A549 (cell line): ENCODE measurements at regions not wholly inside any gene's neighbourhood (a gene's known extent, or its start where the extent isn't known, plus 50 kb on each side); places are given as distances from the start of the nearest gene placed in this dataset.

Source experiments
- ATAC-seq, 2 experiments: fragments of 200-7000 bp in 1 of 2; fragments of >200 bp in 1 of 2; cut with Nextera tagmentation in 1 of 2; cut with Tn5 transposase in 1 of 2; 3 replicates each; pipeline versions ENCODE4 v1.8.0 to v1.9.1; 2018 to 2020; ENCODE audit warnings: mild to moderate bottlenecking in 1 of 2, moderate library complexity in 1 of 2
- CTCF ChIA-PET: fragments of 300-600 bp; sonication (Branson Sonifier 250); formaldehyde crosslinking; extraction: SDS; loops from one replicate; lab custom pipeline; 2021; ENCODE audit warnings: antibody characterized with exemption, inconsistent platforms; lab: Yijun Ruan, JAX
- POLR2A ChIA-PET: fragments of 350-600 bp; formaldehyde crosslinking; extraction: SDS; loops from one replicate; lab custom pipeline; 2021; ENCODE audit warnings: antibody characterized with exemption, inconsistent platforms; lab: Yijun Ruan, JAX
- DNase-seq, 2 experiments: peaks; one replicate each; pipeline versions ENCODE4 v3.0.0 to v3.0.0-alpha.2; 2011 to 2016; ENCODE audit warnings: low read depth in 1 of 2, low spot score in 1 of 2
- FAIRE-seq: peaks from 2 replicates; lab custom pipeline; 2011; peaks lifted over from hg19 to GRCh38; lab: Jason Lieb, UNC
- H3K27ac ChIP-seq, 2 experiments: fragments of >200 bp; sonication (Bioruptor Twin); formaldehyde crosslinking; 3 replicates each; pipeline ENCODE4 v1.5.1; 2016 to 2017
- H3K4me1 ChIP-seq: fragments of >200 bp; sonication (Bioruptor Twin); formaldehyde crosslinking; 3 replicates; pipeline ENCODE4 v1.6.1; 2016
- H3K4me2 ChIP-seq: fragments of >200 bp; sonication (Bioruptor Twin); formaldehyde crosslinking; 3 replicates; pipeline ENCODE4 v1.6.1; 2016
- H3K4me3 ChIP-seq: fragments of >200 bp; sonication (Bioruptor Twin); formaldehyde crosslinking; 3 replicates; pipeline ENCODE4 v1.5.1; 2016
- H3K9me3 ChIP-seq: fragments of >200 bp; sonication (Bioruptor Twin); formaldehyde crosslinking; 3 replicates; pipeline ENCODE4 v1.6.1; 2016
- BHLHE40 ChIP-seq: IDR thresholded peaks from 2 replicates; pipeline ENCODE4 v1.6.1; 2012; ENCODE audit warnings: low read depth, low read length, inconsistent platforms
- CEBPB ChIP-seq, 2 experiments: fragments of >200 bp in 1 of 2; sonication (Bioruptor Twin) in 1 of 2; formaldehyde crosslinking in 1 of 2; IDR thresholded peaks; 2 replicates each; pipeline ENCODE4 v1.6.1; 2012 to 2016
- EHF ChIP-seq: fragments of 250-450 bp; sonication (Bioruptor Pico); IDR thresholded peaks from 2 replicates; pipeline ENCODE4 v1.5.0; 2020; ENCODE audit warnings: mild to moderate bottlenecking
- GATA3 ChIP-seq: IDR thresholded peaks from 2 replicates; pipeline ENCODE4 v1.6.1; 2012; ENCODE audit warnings: borderline replicate concordance
- HOXB5 ChIP-seq: fragments of 250-450 bp; sonication (Bioruptor Pico); IDR thresholded peaks from 2 replicates; pipeline ENCODE4 v1.5.0; 2020; ENCODE audit warnings: mild to moderate bottlenecking, moderate library complexity
- KDM1A ChIP-seq: fragments of 200-600 bp; sonication (generic); IDR thresholded peaks from 2 replicates; pipeline ENCODE4 v1.6.1; 2016; ENCODE audit warnings: low read depth, mild to moderate bottlenecking
- MAFK ChIP-seq: fragments of 450-650 bp; IDR thresholded peaks from 2 replicates; pipeline ENCODE4 v1.6.1; 2014; ENCODE audit not compliant: partially characterized antibody
- MAZ ChIP-seq: fragments of 150-350 bp; IDR thresholded peaks from 2 replicates; pipeline ENCODE4 v1.6.1; 2014; ENCODE audit warnings: antibody characterized with exemption, low read depth, low read length, borderline replicate concordance
- NFE2L2 ChIP-seq: fragments of 150-350 bp; conservative IDR thresholded peaks from 2 replicates; pipeline ENCODE4 v1.6.1; 2014; ENCODE audit warnings: low read length
- NR3C1 ChIP-seq: fragments of >200 bp; sonication (Bioruptor Twin); formaldehyde crosslinking; IDR thresholded peaks from 3 replicates; pipeline ENCODE4 v1.6.1; 2017
- PHF8 ChIP-seq: fragments of 200-600 bp; sonication (generic); IDR thresholded peaks from 2 replicates; pipeline ENCODE4 v1.6.1; 2016; ENCODE audit warnings: low read depth, mild to moderate bottlenecking, antibody characterized with exemption, moderate library complexity, borderline replicate concordance
- RAD21 ChIP-seq, 2 experiments: fragments of >200 bp in 1 of 2; sonication (Bioruptor Twin) in 1 of 2; formaldehyde crosslinking in 1 of 2; IDR thresholded peaks in 1 of 2; conservative IDR thresholded peaks in 1 of 2; 2 replicates in 1 of 2; 3 replicates in 1 of 2; pipeline ENCODE4 v1.6.1; 2012 to 2018; ENCODE audit warnings: inconsistent platforms in 1 of 2
- SREBF2 ChIP-seq: fragments of 450-650 bp; IDR thresholded peaks from 2 replicates; pipeline ENCODE4 v1.6.1; 2014; ENCODE audit warnings: mild to moderate bottlenecking, moderate library complexity
- TFCP2L1 ChIP-seq: fragments of 250-450 bp; sonication (Bioruptor Pico); IDR thresholded peaks from 2 replicates; pipeline ENCODE4 v1.5.0; 2021; ENCODE audit warnings: mild to moderate bottlenecking
- TP53 ChIP-seq: fragments of 250-450 bp; sonication (Bioruptor Pico); IDR thresholded peaks from 2 replicates; pipeline ENCODE4 v1.5.0; 2021; ENCODE audit warnings: mild to moderate bottlenecking, moderate library complexity
- WGBS: methylation state at CpG from one replicate; pipeline ENCODE4 v1.1.6; 2017; ENCODE audit errors: missing lambda C conversion rate; 5-methylcytosine and 5-hydroxymethylcytosine counted together
- TF ChIP-seq, protein P1 (sequence below): fragments of >200 bp; sonication (Bioruptor Twin); formaldehyde crosslinking; IDR thresholded peaks from 3 replicates; pipeline ENCODE4 v1.6.1; 2016
- TF ChIP-seq, protein P2 (sequence below): fragments of >200 bp; sonication (Bioruptor Twin); formaldehyde crosslinking; IDR thresholded peaks from 3 replicates; pipeline ENCODE4 v1.5.1; 2016
- TF ChIP-seq, protein P3 (sequence below): fragments of 150-350 bp; IDR thresholded peaks from 2 replicates; pipeline ENCODE4 v1.6.1; 2014; ENCODE audit warnings: low read depth, mild to moderate bottlenecking, low read length
- TF ChIP-seq, protein P4 (sequence below): fragments of 200-600 bp; sonication (generic); IDR thresholded peaks from 2 replicates; pipeline ENCODE4 v1.6.1; 2016; ENCODE audit warnings: antibody characterized with exemption, mild to moderate bottlenecking, moderate library complexity
- TF ChIP-seq, protein P5 (sequence below): IDR thresholded peaks from 2 replicates; pipeline ENCODE4 v1.6.1; 2012

DNA sequence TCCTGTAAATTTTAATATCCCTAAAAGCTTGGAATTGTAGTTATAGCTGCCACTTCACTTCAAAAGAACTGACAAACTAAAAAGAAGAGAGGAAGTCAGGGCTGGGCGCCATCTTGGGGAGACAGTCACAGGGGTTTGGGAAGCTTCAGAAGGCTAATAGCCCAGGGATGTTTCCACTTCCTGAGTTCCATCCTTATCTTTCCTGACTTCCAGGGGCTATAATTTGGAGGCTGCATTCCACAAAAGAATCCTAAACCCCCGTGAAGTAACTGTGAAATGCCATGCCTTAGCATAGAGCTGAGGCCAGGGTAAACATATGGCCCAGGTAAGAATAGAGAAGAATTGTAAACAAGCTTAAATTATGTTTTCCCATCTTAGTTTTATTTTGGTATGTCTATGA is 75.4 kb upstream of the LPAR1 start (continued):
- no peak for TF ChIP-seq PHF8
- no peak for TF ChIP-seq NFE2L2
- TF ChIP-seq EHF (CRISPR knock-in tag) = no peak

DNA sequence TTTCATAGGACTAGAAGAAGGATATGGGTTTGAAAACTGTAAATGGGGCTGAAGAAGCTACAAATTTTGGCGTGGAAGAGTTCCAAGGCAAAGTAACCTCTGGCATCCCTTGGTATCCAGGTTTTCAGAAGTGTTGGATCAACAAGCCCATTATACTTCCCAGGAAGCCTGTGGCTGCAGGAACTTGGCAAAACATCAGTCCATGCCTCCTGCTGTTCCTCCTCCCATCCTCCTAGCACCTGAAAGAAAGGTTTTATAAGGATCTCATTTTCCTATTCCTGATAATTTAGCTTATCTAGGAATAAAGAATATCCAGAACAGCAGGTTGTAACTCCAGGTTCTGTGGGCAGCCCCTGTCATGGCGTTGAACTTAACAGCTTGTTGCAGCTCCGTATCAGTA is 72.5 kb upstream of the LPAR1 start:
- CTCF ChIA-PET = interaction anchor here (2.2 kb wide), 1 partner anchor 25 kb away, joined by 4 read pairs; no protein-coding TSS in a partner anchor
- Histone ChIP-seq H3K9me3 (no peaks in the 10 kb centered on the region), H3K4me1 (no peaks in the 10 kb centered on the region), H3K27ac (no peak overlapping the region), H3K4me2 (no peak overlapping the region), H3K4me3 (no peak overlapping the region)
- POLR2A ChIA-PET = no interaction called here
- DNase-seq = no peak
- no peak for FAIRE-seq
- no peak for ATAC-seq
- TF ChIP-seq NR3C1 (no peak), NFE2L2 (no peak), CEBPB (IDR thresholded peaks at IDR 0.05) (no peak), MAFK (no peak), BHLHE40 (no peak), TFCP2L1 (CRISPR knock-in tag) (no peak), HOXB5 (CRISPR knock-in tag) (no peak)
- TF ChIP-seq, protein P1, sequence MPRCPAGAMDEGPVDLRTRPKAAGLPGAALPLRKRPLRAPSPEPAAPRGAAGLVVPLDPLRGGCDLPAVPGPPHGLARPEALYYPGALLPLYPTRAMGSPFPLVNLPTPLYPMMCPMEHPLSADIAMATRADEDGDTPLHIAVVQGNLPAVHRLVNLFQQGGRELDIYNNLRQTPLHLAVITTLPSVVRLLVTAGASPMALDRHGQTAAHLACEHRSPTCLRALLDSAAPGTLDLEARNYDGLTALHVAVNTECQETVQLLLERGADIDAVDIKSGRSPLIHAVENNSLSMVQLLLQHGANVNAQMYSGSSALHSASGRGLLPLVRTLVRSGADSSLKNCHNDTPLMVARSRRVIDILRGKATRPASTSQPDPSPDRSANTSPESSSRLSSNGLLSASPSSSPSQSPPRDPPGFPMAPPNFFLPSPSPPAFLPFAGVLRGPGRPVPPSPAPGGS = no peak
- TF ChIP-seq, protein P2, sequence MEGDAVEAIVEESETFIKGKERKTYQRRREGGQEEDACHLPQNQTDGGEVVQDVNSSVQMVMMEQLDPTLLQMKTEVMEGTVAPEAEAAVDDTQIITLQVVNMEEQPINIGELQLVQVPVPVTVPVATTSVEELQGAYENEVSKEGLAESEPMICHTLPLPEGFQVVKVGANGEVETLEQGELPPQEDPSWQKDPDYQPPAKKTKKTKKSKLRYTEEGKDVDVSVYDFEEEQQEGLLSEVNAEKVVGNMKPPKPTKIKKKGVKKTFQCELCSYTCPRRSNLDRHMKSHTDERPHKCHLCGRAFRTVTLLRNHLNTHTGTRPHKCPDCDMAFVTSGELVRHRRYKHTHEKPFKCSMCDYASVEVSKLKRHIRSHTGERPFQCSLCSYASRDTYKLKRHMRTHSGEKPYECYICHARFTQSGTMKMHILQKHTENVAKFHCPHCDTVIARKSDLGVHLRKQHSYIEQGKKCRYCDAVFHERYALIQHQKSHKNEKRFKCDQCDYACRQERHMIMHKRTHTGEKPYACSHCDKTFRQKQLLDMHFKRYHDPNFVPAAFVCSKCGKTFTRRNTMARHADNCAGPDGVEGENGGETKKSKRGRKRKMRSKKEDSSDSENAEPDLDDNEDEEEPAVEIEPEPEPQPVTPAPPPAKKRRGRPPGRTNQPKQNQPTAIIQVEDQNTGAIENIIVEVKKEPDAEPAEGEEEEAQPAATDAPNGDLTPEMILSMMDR = no peak
- WGBS = 59% methylated on average over 3 of the region's 3 CpGs

DNA sequence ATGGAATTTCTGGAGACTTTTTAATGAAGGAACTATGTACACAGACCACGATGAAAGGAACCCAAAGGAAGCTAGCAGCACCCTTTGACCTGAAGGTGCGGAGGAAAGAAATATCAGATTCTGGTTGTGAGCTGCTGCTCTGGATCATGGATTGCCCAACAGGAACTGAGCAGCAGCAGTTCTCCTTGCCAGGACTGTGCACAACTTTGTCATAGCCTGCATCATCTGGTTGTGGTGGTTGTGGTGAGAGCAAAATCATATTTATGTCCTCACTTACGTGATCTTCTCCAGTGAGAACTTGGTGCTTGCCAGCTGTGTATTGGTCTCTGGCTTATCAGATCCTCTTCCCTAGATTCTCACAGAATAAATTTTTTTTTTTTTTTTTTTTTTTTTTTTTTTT is 70.7 kb upstream of the LPAR1 start:
- CTCF ChIA-PET = interaction anchor here (1.0 to 2.2 kb wide), 3 partner anchors 10 to 23 kb away, joined by 3 to 5 read pairs (median 4); no protein-coding TSS in a partner anchor
- no peaks in the 10 kb centered on the region for H3K4me1 ChIP-seq
- DNase-seq (no peak), FAIRE-seq (no peak), ATAC-seq (no peak)
- H3K4me3 ChIP-seq = no peak overlapping the region
- POLR2A ChIA-PET = no interaction called here
- H3K27ac ChIP-seq = no peak overlapping the region
- WGBS = 74% methylated on average over 3 of the region's 3 CpGs
- no peak overlapping the region for H3K4me2 ChIP-seq
- no peak for TF ChIP-seq SREBF2
- TF ChIP-seq BHLHE40 = no peak
- no peak for TF ChIP-seq MAZ
- TF ChIP-seq TP53 (CRISPR knock-in tag) = no peak
- TF ChIP-seq, protein P2 = no peak
- TF ChIP-seq, protein P3, sequence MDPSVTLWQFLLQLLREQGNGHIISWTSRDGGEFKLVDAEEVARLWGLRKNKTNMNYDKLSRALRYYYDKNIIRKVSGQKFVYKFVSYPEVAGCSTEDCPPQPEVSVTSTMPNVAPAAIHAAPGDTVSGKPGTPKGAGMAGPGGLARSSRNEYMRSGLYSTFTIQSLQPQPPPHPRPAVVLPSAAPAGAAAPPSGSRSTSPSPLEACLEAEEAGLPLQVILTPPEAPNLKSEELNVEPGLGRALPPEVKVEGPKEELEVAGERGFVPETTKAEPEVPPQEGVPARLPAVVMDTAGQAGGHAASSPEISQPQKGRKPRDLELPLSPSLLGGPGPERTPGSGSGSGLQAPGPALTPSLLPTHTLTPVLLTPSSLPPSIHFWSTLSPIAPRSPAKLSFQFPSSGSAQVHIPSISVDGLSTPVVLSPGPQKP = no peak
- no peak for TF ChIP-seq KDM1A
- no peak for TF ChIP-seq GATA3
- TF ChIP-seq, protein P4, sequence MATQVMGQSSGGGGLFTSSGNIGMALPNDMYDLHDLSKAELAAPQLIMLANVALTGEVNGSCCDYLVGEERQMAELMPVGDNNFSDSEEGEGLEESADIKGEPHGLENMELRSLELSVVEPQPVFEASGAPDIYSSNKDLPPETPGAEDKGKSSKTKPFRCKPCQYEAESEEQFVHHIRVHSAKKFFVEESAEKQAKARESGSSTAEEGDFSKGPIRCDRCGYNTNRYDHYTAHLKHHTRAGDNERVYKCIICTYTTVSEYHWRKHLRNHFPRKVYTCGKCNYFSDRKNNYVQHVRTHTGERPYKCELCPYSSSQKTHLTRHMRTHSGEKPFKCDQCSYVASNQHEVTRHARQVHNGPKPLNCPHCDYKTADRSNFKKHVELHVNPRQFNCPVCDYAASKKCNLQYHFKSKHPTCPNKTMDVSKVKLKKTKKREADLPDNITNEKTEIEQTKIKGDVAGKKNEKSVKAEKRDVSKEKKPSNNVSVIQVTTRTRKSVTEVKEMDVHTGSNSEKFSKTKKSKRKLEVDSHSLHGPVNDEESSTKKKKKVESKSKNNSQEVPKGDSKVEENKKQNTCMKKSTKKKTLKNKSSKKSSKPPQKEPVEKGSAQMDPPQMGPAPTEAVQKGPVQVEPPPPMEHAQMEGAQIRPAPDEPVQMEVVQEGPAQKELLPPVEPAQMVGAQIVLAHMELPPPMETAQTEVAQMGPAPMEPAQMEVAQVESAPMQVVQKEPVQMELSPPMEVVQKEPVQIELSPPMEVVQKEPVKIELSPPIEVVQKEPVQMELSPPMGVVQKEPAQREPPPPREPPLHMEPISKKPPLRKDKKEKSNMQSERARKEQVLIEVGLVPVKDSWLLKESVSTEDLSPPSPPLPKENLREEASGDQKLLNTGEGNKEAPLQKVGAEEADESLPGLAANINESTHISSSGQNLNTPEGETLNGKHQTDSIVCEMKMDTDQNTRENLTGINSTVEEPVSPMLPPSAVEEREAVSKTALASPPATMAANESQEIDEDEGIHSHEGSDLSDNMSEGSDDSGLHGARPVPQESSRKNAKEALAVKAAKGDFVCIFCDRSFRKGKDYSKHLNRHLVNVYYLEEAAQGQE = no peak
- TF ChIP-seq, protein P5, sequence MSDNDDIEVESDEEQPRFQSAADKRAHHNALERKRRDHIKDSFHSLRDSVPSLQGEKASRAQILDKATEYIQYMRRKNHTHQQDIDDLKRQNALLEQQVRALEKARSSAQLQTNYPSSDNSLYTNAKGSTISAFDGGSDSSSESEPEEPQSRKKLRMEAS = no peak
- TF ChIP-seq NFE2L2 = no peak
- TF ChIP-seq RAD21 (conservative IDR thresholded peaks at IDR 0.05 in 1 of 2, IDR thresholded peaks at IDR 0.05 in 1 of 2) = no peak
- H3K9me3 ChIP-seq = no peaks in the 10 kb centered on the region
